ENCODE measurements at regions not wholly inside any gene's neighbourhood (a gene's known extent, or its start where the extent isn't known, plus 50 kb on each side); places are given as distances from the start of the nearest gene placed in this dataset.

GRCh38 chr16:76193906-76194615 lies 83.1 kb upstream of the CNTNAP4 start:
- DNase-seq, result no peak

GRCh38 chr16:76194616-76195015 lies 82.6 kb upstream of the CNTNAP4 start:
- DNase-seq, result no peak

DNA sequence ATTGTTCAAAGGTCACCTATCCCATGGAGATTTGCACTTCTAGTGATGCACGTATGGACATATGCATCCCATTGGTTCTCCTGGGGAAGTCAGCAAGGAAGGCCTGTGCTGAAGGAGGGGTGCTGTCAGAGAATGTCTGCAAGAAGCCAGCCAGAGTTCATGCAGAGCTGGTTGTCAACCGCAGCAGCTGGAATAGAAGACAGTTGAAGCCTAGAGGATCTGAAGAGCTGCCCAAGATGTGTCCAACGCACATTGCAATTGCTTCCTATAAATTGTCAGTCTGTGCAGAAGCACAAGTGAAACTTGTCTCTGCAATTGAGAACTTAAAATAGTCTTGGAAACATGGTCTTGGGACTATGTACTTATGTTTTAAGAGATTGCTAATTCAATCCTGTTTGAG lies 82.1 kb upstream of the CNTNAP4 start:
- DNase-seq, result no peak

- DNase-seq, result no peak
Measured at GRCh38 chr16:76195648-76196047, 81.6 kb upstream of the CNTNAP4 start.

DNA sequence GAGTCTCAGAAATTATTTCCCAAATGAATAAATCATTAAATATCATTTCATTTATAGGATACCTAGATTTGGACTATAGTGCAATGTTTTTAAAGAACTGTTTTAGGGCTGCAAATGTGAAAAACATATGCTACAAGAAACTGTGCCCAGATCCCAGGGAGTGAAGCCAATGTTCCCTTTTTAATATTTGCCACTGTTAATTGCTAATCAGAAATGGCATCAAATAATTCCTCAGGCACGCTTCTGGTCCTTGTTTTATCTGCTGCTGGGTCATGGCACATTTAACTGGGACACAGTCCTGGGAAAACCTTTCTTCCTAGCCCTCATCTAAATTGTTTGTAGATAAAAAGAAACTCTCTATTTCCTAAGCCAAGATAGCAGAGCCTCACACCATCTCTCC lies 79.3 kb upstream of the CNTNAP4 start:
- no peak for DNase-seq

- no peak for DNase-seq
Measured at GRCh38 chr16:76199681-76200220, 77.5 kb upstream of the CNTNAP4 start.

GRCh38 chr16:76201385-76201784 lies 75.8 kb upstream of the CNTNAP4 start:
- DNase-seq, result no peak

DNA sequence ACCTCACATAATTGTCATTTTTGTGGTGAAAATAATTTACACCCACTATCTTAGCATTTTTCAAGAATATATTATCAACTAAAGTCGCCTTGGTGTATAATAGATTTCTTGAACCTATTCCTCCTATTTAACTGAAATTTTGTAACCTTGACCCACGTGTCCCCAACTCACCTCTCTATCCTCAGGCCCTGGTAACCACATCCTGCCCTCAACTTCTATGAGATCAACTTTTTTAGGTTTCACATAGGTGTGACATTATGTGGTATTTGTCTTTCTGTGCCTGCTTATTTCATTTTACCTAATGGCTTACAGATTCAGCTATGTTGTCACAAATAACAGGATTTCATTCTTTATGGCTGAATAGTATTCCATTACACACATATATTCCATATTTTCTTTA lies 73.0 kb upstream of the CNTNAP4 start:
- DNase-seq, result no peak

DNA sequence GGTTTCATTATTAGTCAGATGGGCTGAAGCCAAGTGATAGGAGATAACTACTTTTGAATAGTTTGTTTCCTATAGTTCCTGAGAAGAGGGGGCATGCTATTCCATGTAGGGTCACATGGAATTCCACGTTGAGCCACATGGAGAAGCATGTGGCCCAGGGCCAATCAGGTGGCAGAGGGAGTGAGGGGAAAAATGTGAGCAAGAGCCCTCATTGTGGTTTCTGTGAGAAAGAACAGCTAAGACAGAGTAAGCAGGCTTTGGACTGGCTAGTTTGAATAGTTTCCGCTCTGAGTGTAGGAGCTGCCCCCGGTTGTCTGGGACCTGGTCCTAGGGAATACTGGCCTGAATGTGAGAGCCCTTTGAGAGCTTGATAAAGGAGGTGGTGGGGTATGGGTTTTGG lies 69.9 kb upstream of the CNTNAP4 start:
- no peak for DNase-seq

DNA sequence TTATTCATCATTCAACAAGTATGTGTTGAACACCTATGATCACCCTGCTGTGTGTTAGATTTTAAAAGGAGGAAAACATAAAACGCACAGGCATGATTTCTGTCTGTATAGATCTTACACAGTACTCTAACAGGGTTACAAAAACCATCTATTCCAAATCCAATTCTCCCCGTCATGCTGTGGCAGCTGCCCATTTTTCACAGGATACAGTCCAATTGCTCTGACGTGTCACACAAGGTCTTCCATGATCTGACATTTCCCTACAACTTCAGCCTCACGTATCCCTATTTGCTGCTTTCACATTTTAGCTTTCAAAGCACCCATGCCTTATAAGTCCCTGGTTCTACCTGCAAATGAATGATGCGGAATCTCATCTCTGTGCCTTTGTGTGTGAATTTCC lies 67.0 kb upstream of the CNTNAP4 start:
- DNase-seq, result no peak

- no peak for DNase-seq
Measured at GRCh38 chr16:76213860-76214259, 63.3 kb upstream of the CNTNAP4 start.

- no peak for DNase-seq
Measured at GRCh38 chr16:76214856-76215255, 62.3 kb upstream of the CNTNAP4 start.

GRCh38 chr16:76222087-76222486 lies 55.1 kb upstream of the CNTNAP4 start:
- no peak for DNase-seq

GRCh38 chr16:76222853-76223252 lies 54.3 kb upstream of the CNTNAP4 start:
- DNase-seq, result no peak

DNA sequence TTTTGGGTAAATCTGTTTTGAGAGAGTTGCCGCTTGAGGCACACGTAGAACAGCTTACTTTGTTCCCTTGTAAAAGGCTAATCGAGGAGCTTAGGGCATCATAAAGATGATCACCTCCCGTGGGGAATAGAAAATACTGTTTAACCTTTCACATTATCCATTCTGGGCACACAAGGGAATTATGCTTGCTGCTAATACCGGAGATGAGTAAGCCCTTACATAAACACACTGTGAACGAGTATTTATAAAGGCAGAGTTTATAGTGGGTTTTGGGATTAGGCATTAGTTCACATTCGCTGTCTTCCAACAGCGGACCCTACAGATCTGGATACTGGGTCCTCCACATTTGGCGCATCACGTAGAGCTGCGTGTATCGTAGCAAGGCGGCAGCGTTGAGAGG lies 51.2 kb upstream of the CNTNAP4 start:
- no peak for DNase-seq

GRCh38 chr16:76226481-76226880 lies 50.7 kb upstream of the CNTNAP4 start:
- no peak for DNase-seq

All from NCI-H1105 (cell line).